ENCODE measurements at regions not wholly inside any gene's neighbourhood (a gene's known extent, or its start where the extent isn't known, plus 50 kb on each side); places are given as distances from the start of the nearest gene placed in this dataset.
A peak's percentile ranks its signal among the peaks of the same experiment; 100 is the strongest.
"Not testable (repeated sequence)": the region's sequence is repeated elsewhere in the genome, so short reads cannot be mapped to it uniquely, and the experiment has no call there.

GRCh38 chr3:88412346-88412745 is 262.6 kb downstream of the C3orf38 start:
- no peak for DNase-seq

GRCh38 chr3:88416436-88416835 is 266.7 kb downstream of the C3orf38 start:
- DNase-seq = no peak

GRCh38 chr3:88418219-88418618 is 268.5 kb downstream of the C3orf38 start:
- DNase-seq = no peak

- DNase-seq = peak; percentile 32
Observed at GRCh38 chr3:88433568-88433967, 283.8 kb downstream of the C3orf38 start.

- no peak for DNase-seq
Observed at GRCh38 chr3:88434001-88434400, 284.2 kb downstream of the C3orf38 start.

GRCh38 chr3:88440701-88441100 is 290.9 kb downstream of the C3orf38 start:
- DNase-seq = no peak

GRCh38 chr3:88443066-88443465 is 293.3 kb downstream of the C3orf38 start:
- DNase-seq = no peak

GRCh38 chr3:88444251-88444650 is 294.5 kb downstream of the C3orf38 start:
- DNase-seq = no peak

GRCh38 chr3:88452228-88452627 is 302.5 kb downstream of the C3orf38 start:
- DNase-seq = no peak

GRCh38 chr3:88460369-88460768 is 310.6 kb downstream of the C3orf38 start:
- DNase-seq = no peak

GRCh38 chr3:88462230-88462629 is 312.5 kb downstream of the C3orf38 start:
- no peak for DNase-seq

- DNase-seq = no peak
Observed at GRCh38 chr3:88467191-88467590, 317.4 kb downstream of the C3orf38 start.

GRCh38 chr3:88469216-88469615 is 319.5 kb downstream of the C3orf38 start:
- no peak for DNase-seq

- DNase-seq = no peak
Observed at GRCh38 chr3:88478460-88478859, 328.7 kb downstream of the C3orf38 start.

- DNase-seq = no peak
Observed at GRCh38 chr3:88480822-88481221, 331.1 kb downstream of the C3orf38 start.

GRCh38 chr3:88485001-88485400 is 335.2 kb downstream of the C3orf38 start:
- no peak for DNase-seq

GRCh38 chr3:88508818-88509217 is 359.1 kb downstream of the C3orf38 start:
- not testable (repeated sequence) for DNase-seq

- DNase-seq = no peak
Observed at GRCh38 chr3:88509582-88509981, 359.8 kb downstream of the C3orf38 start.

- no peak for DNase-seq
Observed at GRCh38 chr3:88528494-88528893, 378.7 kb downstream of the C3orf38 start.

GRCh38 chr3:88534534-88534933 is 384.8 kb downstream of the C3orf38 start:
- no peak for DNase-seq

GRCh38 chr3:88535563-88535962 is 385.8 kb downstream of the C3orf38 start:
- no peak for DNase-seq

- no peak for DNase-seq
Observed at GRCh38 chr3:88542916-88543315, 393.2 kb downstream of the C3orf38 start.

- DNase-seq = no peak
Observed at GRCh38 chr3:88572450-88572849, 422.7 kb downstream of the C3orf38 start.

GRCh38 chr3:88573472-88573871 is 423.7 kb downstream of the C3orf38 start:
- DNase-seq = no peak

- no peak for DNase-seq
Observed at GRCh38 chr3:88574146-88574545, 424.4 kb downstream of the C3orf38 start.

GRCh38 chr3:88584451-88584850 is 434.7 kb downstream of the C3orf38 start:
- no peak for DNase-seq

All from CD4-positive, alpha-beta T cell treated with Interleukin-15 for 1 hour (primary cell).